ENCODE measurements at regions not wholly inside any gene's neighbourhood (a gene's known extent, or its start where the extent isn't known, plus 50 kb on each side); places are given as distances from the start of the nearest gene placed in this dataset.

- no peak for TF ChIP-seq JUN (CRISPR knock-in tag; IDR thresholded peaks at IDR 0.05)
- no peak for TF ChIP-seq CTCF (IDR thresholded peaks at IDR 0.05)
Observed at GRCh38 chr6:3643921-3644738, 107.4 kb downstream of the PXDC1 start.

Data from WTC11 (cell line).